ENCODE measurements at regions not wholly inside any gene's neighbourhood (a gene's known extent, or its start where the extent isn't known, plus 50 kb on each side); places are given as distances from the start of the nearest gene placed in this dataset.

DNA sequence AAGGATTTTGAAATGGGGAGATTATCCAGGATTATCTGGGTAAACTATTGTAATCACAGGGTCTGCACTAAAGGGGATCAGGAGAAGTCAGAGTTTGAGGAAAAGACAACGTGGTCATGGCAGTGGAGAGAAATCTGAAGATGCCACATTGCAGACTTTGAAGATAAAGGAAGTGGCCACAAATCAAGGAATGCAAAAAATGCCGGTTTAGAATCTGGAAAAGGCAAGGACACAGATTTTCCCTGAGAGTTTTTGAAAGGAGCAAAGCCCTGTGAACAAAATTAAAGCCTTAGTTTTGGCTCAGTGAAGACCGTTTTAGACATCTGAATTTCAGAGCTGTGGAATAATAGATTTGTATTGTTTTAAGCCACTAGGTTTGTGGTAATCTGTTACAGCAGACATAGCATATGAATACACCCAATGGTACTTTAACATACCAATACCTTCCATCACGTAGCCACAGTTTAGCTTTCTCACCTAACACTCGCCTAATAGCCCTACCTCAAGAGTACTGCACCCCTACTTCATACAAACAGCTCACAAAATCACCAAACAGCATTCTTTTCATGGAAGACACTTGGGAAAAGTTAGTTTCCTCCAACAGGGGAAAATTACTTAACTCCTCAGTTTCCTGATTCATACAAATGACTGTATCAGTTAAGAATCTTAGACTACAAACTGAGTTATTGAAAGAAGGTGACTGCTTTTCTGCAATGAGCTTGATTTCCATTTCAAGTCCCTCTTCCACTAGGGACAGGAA, 446.5 kb downstream of the INHBA start:
- TF ChIP-seq, protein P1, sequence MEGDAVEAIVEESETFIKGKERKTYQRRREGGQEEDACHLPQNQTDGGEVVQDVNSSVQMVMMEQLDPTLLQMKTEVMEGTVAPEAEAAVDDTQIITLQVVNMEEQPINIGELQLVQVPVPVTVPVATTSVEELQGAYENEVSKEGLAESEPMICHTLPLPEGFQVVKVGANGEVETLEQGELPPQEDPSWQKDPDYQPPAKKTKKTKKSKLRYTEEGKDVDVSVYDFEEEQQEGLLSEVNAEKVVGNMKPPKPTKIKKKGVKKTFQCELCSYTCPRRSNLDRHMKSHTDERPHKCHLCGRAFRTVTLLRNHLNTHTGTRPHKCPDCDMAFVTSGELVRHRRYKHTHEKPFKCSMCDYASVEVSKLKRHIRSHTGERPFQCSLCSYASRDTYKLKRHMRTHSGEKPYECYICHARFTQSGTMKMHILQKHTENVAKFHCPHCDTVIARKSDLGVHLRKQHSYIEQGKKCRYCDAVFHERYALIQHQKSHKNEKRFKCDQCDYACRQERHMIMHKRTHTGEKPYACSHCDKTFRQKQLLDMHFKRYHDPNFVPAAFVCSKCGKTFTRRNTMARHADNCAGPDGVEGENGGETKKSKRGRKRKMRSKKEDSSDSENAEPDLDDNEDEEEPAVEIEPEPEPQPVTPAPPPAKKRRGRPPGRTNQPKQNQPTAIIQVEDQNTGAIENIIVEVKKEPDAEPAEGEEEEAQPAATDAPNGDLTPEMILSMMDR (IDR thresholded peaks at IDR 0.05; ENCODE audit: low read depth, low read length), result no peak
- H3K4me3 ChIP-seq (replicated peaks in 1 of 2; ENCODE audit: low read depth in 2 of 2, low read length in 2 of 2), result no peak overlapping the region
- peak in 1 of 2 donors; percentile 45 for DNase-seq (ENCODE audit: low read depth in 2 of 2)

DNA sequence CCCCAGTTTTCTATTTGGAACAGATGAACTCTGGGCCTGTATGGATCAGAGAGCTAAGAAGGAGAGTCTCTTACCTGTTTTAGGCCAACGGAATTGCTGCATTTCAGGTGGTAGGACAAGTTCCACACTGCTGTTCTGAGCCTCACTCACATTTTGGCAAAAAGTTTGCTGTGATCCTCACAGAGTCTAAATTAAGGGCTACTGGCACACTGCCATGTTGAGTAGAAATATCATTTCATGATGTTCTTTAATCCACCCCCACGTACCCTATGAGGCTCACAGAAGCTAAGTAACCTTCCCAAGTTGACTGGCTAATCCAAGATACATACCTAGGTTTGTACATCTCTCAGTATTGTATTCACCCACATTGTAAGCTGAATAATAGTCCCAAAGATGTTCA, 447.2 kb downstream of the INHBA start:
- DNase-seq (ENCODE audit: low read depth in 2 of 2), result no peak
- H3K4me3 ChIP-seq (replicated peaks in 1 of 2; ENCODE audit: low read depth in 2 of 2, low read length in 2 of 2), result no peak overlapping the region
- TF ChIP-seq, protein P1 (IDR thresholded peaks at IDR 0.05; ENCODE audit: low read depth, low read length), result no peak

- no peak overlapping the region for H3K4me3 ChIP-seq (replicated peaks in 1 of 2; ENCODE audit: low read depth in 2 of 2, low read length in 2 of 2)
- TF ChIP-seq, protein P1 (IDR thresholded peaks at IDR 0.05; ENCODE audit: low read depth, low read length), result no peak
- no peak for DNase-seq (ENCODE audit: low read depth in 2 of 2)
Observed at GRCh38 chr7:41255113-41255512, 447.8 kb downstream of the INHBA start.

DNA sequence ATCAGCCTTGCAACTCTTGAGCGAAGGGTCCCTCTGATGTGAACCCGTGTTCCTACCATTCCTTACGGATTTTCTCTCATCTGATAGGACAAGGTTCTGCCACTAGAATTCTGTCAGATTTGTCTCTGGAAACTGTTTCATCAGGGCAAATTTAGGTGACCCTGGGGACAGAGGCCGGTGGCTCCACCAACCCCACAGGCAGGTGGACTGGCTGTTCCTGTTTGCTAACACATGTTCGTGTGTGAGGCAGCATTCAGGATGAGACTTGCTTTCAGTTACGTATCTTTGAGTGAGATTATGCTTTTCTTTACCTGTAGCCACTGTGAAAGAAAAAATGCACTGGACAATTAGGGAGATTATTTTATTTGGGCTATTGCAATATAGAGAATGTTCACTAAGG, 449.9 kb downstream of the INHBA start:
- no peak overlapping the region for H3K4me3 ChIP-seq (replicated peaks in 1 of 2; ENCODE audit: low read depth in 2 of 2, low read length in 2 of 2)
- TF ChIP-seq, protein P1 (IDR thresholded peaks at IDR 0.05; ENCODE audit: low read depth, low read length), result no peak
- no peak for DNase-seq (ENCODE audit: low read depth in 2 of 2)

- TF ChIP-seq, protein P1 (IDR thresholded peaks at IDR 0.05; ENCODE audit: low read depth, low read length), result no peak
- H3K4me3 ChIP-seq (replicated peaks in 1 of 2; ENCODE audit: low read depth in 2 of 2, low read length in 2 of 2), result no peak overlapping the region
- no peak for DNase-seq (ENCODE audit: low read depth in 2 of 2)
Observed at GRCh38 chr7:41252551-41252950, 450.3 kb downstream of the INHBA start.

DNA sequence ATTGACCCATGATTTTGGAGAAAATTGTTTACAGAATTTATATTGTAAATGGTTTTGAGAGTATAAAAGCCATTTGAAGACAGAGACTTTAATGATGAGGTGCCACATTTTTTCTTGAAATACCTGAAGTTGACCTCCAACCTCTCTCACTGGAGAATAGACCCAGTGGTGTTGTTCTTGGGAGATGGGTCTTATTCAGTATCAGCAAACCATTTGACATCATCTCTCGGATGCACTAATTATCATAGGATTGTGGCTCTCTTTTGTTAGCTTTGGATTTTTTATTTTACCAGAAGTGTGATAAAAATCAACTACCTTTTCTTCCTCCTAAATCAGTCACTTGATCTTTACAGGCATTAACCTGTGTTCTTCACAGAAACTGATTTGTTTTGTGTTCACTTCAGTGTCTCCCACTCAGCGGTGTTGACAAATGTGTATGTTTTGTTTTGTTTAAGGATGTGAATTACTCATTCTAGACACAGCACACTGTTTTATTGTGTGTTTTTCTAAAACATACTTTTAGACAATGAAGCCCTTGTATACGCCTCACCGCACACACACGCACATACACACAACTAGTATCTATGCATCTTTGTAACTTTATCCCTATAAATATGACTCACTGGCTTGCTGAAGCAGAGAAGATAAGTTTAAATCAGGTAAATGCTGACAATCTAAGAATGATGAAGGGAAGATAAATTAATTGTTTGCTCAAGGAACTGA, 455.6 kb downstream of the INHBA start:
- peak in 1 of 2 donors; percentile 24 for DNase-seq (ENCODE audit: low read depth in 2 of 2)
- no peak overlapping the region for H3K4me3 ChIP-seq (replicated peaks in 1 of 2; ENCODE audit: low read depth in 2 of 2, low read length in 2 of 2)
- TF ChIP-seq, protein P1 (IDR thresholded peaks at IDR 0.05; ENCODE audit: low read depth, low read length), result no peak

All from cardiac fibroblast (primary cell).